GM23248 (cell line): ENCODE measurements at regions not wholly inside any gene's neighbourhood (a gene's known extent, or its start where the extent isn't known, plus 50 kb on each side); places are given as distances from the start of the nearest gene placed in this dataset.
A peak's percentile ranks its signal among the peaks of the same experiment; 100 is the strongest.

ENCODE experiments used
- DNase-seq: peaks from one replicate; pipeline ENCODE4 v3.0.0-alpha.2; 2015
- H2AFZ ChIP-seq: fragments of 200-600 bp; sonication (generic); 2 replicates; pipeline ENCODE4 v1.6.1; 2016; ENCODE audit warnings: antibody characterized with exemption
- H3F3A ChIP-seq: fragments of 200-600 bp; sonication (generic); 2 replicates; pipeline ENCODE4 v1.6.1; 2016; ENCODE audit warnings: mild to moderate bottlenecking, antibody characterized with exemption, mixed run types; ENCODE audit not compliant: insufficient read depth
- H3K27ac ChIP-seq: fragments of 200-600 bp; sonication (generic); 2 replicates; pipeline ENCODE4 v1.5.1; 2016; ENCODE audit warnings: mild to moderate bottlenecking
- H3K27me3 ChIP-seq: fragments of 200-600 bp; sonication (generic); replicated peaks from 2 replicates; pipeline ENCODE4 v1.6.1; 2016; ENCODE audit warnings: mild to moderate bottlenecking; ENCODE audit not compliant: insufficient read depth
- H3K36me3 ChIP-seq: fragments of 200-600 bp; sonication (generic); 2 replicates; pipeline ENCODE4 v1.6.1; 2016; ENCODE audit warnings: low read depth, mild to moderate bottlenecking
- H3K4me1 ChIP-seq: fragments of 200-600 bp; sonication (generic); 2 replicates; pipeline ENCODE4 v1.6.1; 2016; ENCODE audit warnings: mild to moderate bottlenecking; ENCODE audit not compliant: insufficient read depth
- H3K4me2 ChIP-seq: fragments of 200-600 bp; sonication (generic); one replicate; pipeline ENCODE4 v1.6.1; 2016; ENCODE audit warnings: mild to moderate bottlenecking; ENCODE audit not compliant: unreplicated experiment
- H3K4me3 ChIP-seq: fragments of 200-600 bp; sonication (generic); 2 replicates; pipeline ENCODE4 v1.5.1; 2016; ENCODE audit warnings: mild to moderate bottlenecking
- H3K79me2 ChIP-seq: fragments of 200-600 bp; sonication (generic); 2 replicates; pipeline ENCODE4 v1.6.1; 2016; ENCODE audit warnings: mild to moderate bottlenecking; ENCODE audit not compliant: insufficient read depth
- H3K9ac ChIP-seq: fragments of 200-600 bp; sonication (generic); 2 replicates; pipeline ENCODE4 v1.6.1; 2016; ENCODE audit warnings: mild to moderate bottlenecking
- H3K9me2 ChIP-seq: fragments of 200-600 bp; sonication (generic); 2 replicates; pipeline ENCODE4 v1.6.1; 2016; ENCODE audit warnings: mixed run types, mild to moderate bottlenecking, moderate library complexity; ENCODE audit not compliant: insufficient read depth
- H3K9me3 ChIP-seq: fragments of 200-600 bp; sonication (generic); one replicate; pipeline ENCODE4 v1.6.1; 2017; ENCODE audit warnings: low read depth
- H4K20me1 ChIP-seq: fragments of 200-600 bp; sonication (generic); 2 replicates; pipeline ENCODE4 v1.6.0; 2016; ENCODE audit not compliant: insufficient read depth
- EZH2 ChIP-seq: fragments of 200-600 bp; sonication (generic); IDR thresholded peaks from 2 replicates; pipeline ENCODE4 v1.6.1; 2018; ENCODE audit warnings: antibody characterized with exemption, mild to moderate bottlenecking; ENCODE audit not compliant: insufficient read depth, poor library complexity, severe bottlenecking
- EZH2phosphoT487 ChIP-seq: fragments of 200-600 bp; sonication (generic); IDR thresholded peaks from 2 replicates; pipeline ENCODE4 v1.6.1; 2018; ENCODE audit warnings: antibody characterized with exemption, moderate library complexity, mild to moderate bottlenecking, low read depth; ENCODE audit not compliant: insufficient read depth
- WGBS, 2 experiments: methylation state at CpG; one replicate each; pipeline ENCODE4 v1.1.6; 2015 to 2017; ENCODE audit warnings: low lambda C conversion rate in 2 of 2, low coverage in 1 of 2; ENCODE audit errors: missing lambda C conversion rate in 2 of 2; 5-methylcytosine and 5-hydroxymethylcytosine counted together
- in situ Hi-C: fragments of 300-500 bp; cut with MboI; formaldehyde crosslinking; loops from 2 replicates; pipeline ENCODE4 v1.15.0; 2020

- DNase-seq, result peak; percentile 73
- no peak overlapping the region for H3K4me2 ChIP-seq
These were observed 155.4 kb downstream of the DIO2 start for GRCh38 chr14:80055667-80056496.

GRCh38 chr14:80055226-80055625, 156.1 kb downstream of the DIO2 start:
- no peaks in the 10 kb centered on the region for H3K9me3 ChIP-seq
- no peaks in the 10 kb centered on the region for H3F3A ChIP-seq
- H4K20me1 ChIP-seq, result no peaks in the 10 kb centered on the region
- H3K27me3 ChIP-seq, result no peaks in the 10 kb centered on the region
- H3K79me2 ChIP-seq, result no peaks in the 10 kb centered on the region
- WGBS, 2 experiments, result 33 to 55% methylated on average over 1 of the region's 1 CpG
- H2AFZ ChIP-seq, result no peak overlapping the region
- no peaks in the 10 kb centered on the region for H3K36me3 ChIP-seq
- DNase-seq, result peak; percentile 13
- H3K9ac ChIP-seq, result no peak overlapping the region
- H3K27ac ChIP-seq, result no peak overlapping the region
- 0 out of 2 replicates have a peak, but pooled peaks cover 3% of the 10 kb centered on the region for H3K4me1 ChIP-seq
- in situ Hi-C loops, result loop anchor here (25.0 kb wide), 1 partner anchor 782 kb away; no protein-coding TSS in a partner anchor
- no peak overlapping the region for H3K4me3 ChIP-seq
- no peak overlapping the region for H3K4me2 ChIP-seq
- no peaks in the 10 kb centered on the region for H3K9me2 ChIP-seq
- TF ChIP-seq EZH2 (no peak), EZH2phosphoT487 (no peak)

More at GRCh38 chr14:80055667-80056496, 155.4 kb downstream of the DIO2 start:
- H2AFZ ChIP-seq, result peak overlapping the region; percentile 64
- no peaks in the 10 kb centered on the region for H3K27me3 ChIP-seq
- H3K79me2 ChIP-seq, result no peaks in the 10 kb centered on the region
- H3K36me3 ChIP-seq, result no peaks in the 10 kb centered on the region
- H3K9me2 ChIP-seq, result no peaks in the 10 kb centered on the region
- 0 out of 2 replicates have a peak, but pooled peaks cover 3% of the 10 kb centered on the region for H3K4me1 ChIP-seq
- H3K27ac ChIP-seq, result no peak overlapping the region
- in situ Hi-C loops, result loop anchor here (25.0 kb wide), 1 partner anchor 781 kb away; no protein-coding TSS in a partner anchor
- H4K20me1 ChIP-seq, result no peaks in the 10 kb centered on the region
- 61 to 68% methylated on average over 7 of the region's 7 CpGs for WGBS, 2 experiments
- no peak for TF ChIP-seq EZH2
- TF ChIP-seq EZH2phosphoT487, result no peak
- no peak overlapping the region for H3K4me3 ChIP-seq
- no peaks in the 10 kb centered on the region for H3F3A ChIP-seq
- H3K9me3 ChIP-seq, result no peaks in the 10 kb centered on the region
- H3K9ac ChIP-seq, result no peak overlapping the region

- Histone ChIP-seq H3K27ac (no peak overlapping the region), H3K4me3 (no peak overlapping the region), H3F3A (no peaks in the 10 kb centered on the region), H3K4me1 (0 out of 2 replicates have a peak, but pooled peaks cover 3% of the 10 kb centered on the region), H3K79me2 (no peaks in the 10 kb centered on the region), H3K27me3 (no peaks in the 10 kb centered on the region), H3K4me2 (no peak overlapping the region), H3K9me2 (no peaks in the 10 kb centered on the region), H2AFZ (no peak overlapping the region), H3K36me3 (no peaks in the 10 kb centered on the region), H3K9me3 (no peaks in the 10 kb centered on the region), H3K9ac (no peak overlapping the region), H4K20me1 (no peaks in the 10 kb centered on the region)
- WGBS, 2 experiments, result 52 to 59% methylated on average over 3 of the region's 3 CpGs
- DNase-seq, result no peak
- TF ChIP-seq EZH2phosphoT487, result no peak
- no peak for TF ChIP-seq EZH2
- in situ Hi-C loops, result loop anchor here (25.0 kb wide), 1 partner anchor 783 kb away; no protein-coding TSS in a partner anchor
These were observed 157.3 kb downstream of the DIO2 start for GRCh38 chr14:80054020-80054419.

GRCh38 chr14:80049055-80049454, 162.2 kb downstream of the DIO2 start:
- Histone ChIP-seq H3K9me3 (no peaks in the 10 kb centered on the region), H3K27ac (no peak overlapping the region), H3K9me2 (no peaks in the 10 kb centered on the region), H3K79me2 (no peaks in the 10 kb centered on the region), H3K4me2 (no peak overlapping the region), H3K4me1 (no peaks in the 10 kb centered on the region), H3K27me3 (no peaks in the 10 kb centered on the region), H3F3A (no peaks in the 10 kb centered on the region), H3K4me3 (no peak overlapping the region), H3K36me3 (no peaks in the 10 kb centered on the region), H3K9ac (no peak overlapping the region), H4K20me1 (no peaks in the 10 kb centered on the region), H2AFZ (no peak overlapping the region)
- 44 to 56% methylated on average over 2 of the region's 2 CpGs for WGBS, 2 experiments
- in situ Hi-C loops, result no loop called here
- no peak for TF ChIP-seq EZH2
- no peak for TF ChIP-seq EZH2phosphoT487
- no peak for DNase-seq
